Panc1 (cell line): ENCODE measurements at regions not wholly inside any gene's neighbourhood (a gene's known extent, or its start where the extent isn't known, plus 50 kb on each side); places are given as distances from the start of the nearest gene placed in this dataset.

Experiments
- POLR2AphosphoS5 ChIP-seq: IDR thresholded peaks from 2 replicates; pipeline ENCODE4 v1.6.1; 2012; ENCODE audit warnings: mild to moderate bottlenecking, low read depth, low read length, moderate library complexity
- SIN3A ChIP-seq: IDR thresholded peaks from 2 replicates; pipeline ENCODE4 v1.6.1; 2012; ENCODE audit warnings: low read depth, mild to moderate bottlenecking, low read length, moderate library complexity, borderline replicate concordance; ENCODE audit not compliant: insufficient read depth
- TF ChIP-seq, protein P1 (sequence below): fragments of 450-650 bp; IDR thresholded peaks from 2 replicates; pipeline ENCODE4 v1.5.1; 2017; ENCODE audit warnings: mild to moderate bottlenecking
- TF ChIP-seq, protein P2 (sequence below), 2 experiments: IDR thresholded peaks; 2 replicates each; pipeline ENCODE4 v1.6.1; 2011 to 2012; ENCODE audit warnings: low read depth in 2 of 2, control low read depth in 1 of 2, low read length in 1 of 2, mild to moderate bottlenecking in 1 of 2, moderate library complexity in 1 of 2; ENCODE audit not compliant: insufficient read depth in 1 of 2

DNA sequence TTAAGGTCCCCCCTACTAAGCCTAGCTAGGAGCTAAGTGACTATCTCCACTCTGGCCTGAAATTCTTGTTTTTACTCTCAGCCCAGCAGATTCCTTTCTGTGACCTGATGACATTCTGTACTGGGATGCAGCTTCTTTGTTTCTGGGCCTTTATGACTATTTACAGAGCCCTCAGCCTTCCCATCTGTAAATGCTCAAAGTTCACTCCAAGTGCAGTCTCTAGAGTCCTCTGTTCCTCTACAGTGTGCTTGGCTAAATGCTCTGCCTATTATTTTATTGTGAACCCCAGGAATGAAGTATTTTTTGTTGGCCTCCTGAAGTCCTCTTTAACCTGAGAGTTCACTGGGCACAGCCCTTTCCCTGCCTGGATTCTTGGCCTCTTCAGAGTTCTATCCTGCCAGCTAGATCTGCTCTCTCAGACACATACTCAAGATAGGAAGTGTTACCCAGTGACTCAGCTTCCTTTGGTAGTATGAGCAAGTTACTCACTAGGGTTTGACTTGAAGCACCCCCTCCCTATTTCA, 278.1 kb upstream of the P2RY1 start:
- TF ChIP-seq POLR2AphosphoS5 (no peak), SIN3A (no peak)
- TF ChIP-seq, protein P1, sequence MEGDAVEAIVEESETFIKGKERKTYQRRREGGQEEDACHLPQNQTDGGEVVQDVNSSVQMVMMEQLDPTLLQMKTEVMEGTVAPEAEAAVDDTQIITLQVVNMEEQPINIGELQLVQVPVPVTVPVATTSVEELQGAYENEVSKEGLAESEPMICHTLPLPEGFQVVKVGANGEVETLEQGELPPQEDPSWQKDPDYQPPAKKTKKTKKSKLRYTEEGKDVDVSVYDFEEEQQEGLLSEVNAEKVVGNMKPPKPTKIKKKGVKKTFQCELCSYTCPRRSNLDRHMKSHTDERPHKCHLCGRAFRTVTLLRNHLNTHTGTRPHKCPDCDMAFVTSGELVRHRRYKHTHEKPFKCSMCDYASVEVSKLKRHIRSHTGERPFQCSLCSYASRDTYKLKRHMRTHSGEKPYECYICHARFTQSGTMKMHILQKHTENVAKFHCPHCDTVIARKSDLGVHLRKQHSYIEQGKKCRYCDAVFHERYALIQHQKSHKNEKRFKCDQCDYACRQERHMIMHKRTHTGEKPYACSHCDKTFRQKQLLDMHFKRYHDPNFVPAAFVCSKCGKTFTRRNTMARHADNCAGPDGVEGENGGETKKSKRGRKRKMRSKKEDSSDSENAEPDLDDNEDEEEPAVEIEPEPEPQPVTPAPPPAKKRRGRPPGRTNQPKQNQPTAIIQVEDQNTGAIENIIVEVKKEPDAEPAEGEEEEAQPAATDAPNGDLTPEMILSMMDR: no peak
- TF ChIP-seq, protein P2, sequence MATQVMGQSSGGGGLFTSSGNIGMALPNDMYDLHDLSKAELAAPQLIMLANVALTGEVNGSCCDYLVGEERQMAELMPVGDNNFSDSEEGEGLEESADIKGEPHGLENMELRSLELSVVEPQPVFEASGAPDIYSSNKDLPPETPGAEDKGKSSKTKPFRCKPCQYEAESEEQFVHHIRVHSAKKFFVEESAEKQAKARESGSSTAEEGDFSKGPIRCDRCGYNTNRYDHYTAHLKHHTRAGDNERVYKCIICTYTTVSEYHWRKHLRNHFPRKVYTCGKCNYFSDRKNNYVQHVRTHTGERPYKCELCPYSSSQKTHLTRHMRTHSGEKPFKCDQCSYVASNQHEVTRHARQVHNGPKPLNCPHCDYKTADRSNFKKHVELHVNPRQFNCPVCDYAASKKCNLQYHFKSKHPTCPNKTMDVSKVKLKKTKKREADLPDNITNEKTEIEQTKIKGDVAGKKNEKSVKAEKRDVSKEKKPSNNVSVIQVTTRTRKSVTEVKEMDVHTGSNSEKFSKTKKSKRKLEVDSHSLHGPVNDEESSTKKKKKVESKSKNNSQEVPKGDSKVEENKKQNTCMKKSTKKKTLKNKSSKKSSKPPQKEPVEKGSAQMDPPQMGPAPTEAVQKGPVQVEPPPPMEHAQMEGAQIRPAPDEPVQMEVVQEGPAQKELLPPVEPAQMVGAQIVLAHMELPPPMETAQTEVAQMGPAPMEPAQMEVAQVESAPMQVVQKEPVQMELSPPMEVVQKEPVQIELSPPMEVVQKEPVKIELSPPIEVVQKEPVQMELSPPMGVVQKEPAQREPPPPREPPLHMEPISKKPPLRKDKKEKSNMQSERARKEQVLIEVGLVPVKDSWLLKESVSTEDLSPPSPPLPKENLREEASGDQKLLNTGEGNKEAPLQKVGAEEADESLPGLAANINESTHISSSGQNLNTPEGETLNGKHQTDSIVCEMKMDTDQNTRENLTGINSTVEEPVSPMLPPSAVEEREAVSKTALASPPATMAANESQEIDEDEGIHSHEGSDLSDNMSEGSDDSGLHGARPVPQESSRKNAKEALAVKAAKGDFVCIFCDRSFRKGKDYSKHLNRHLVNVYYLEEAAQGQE (IDR thresholded peaks at IDR 0.05; ENCODE audit: insufficient read depth in 1 of 2, low read depth in 2 of 2, low read length in 1 of 2): no peak
